Activated naive CD8-positive, alpha-beta T cell treated with anti-CD3 and anti-CD28 coated beads, Interleukin-2, amount 50 U/mL, for 16 hours (primary cell): ENCODE measurements at regions not wholly inside any gene's neighbourhood (a gene's known extent, or its start where the extent isn't known, plus 50 kb on each side); places are given as distances from the start of the nearest gene placed in this dataset.
"Not testable (repeated sequence)": the region's sequence is repeated elsewhere in the genome, so short reads cannot be mapped to it uniquely, and the experiment has no call there.

ENCODE experiments used
- DNase-seq: peaks from one replicate; pipeline ENCODE4 v3.0.0-alpha.2; 2020; ENCODE audit warnings: low read depth, low spot score

GRCh38 chr4:18777190-18777930 lies 755.8 kb upstream of the LCORL start:
- DNase-seq = no peak

DNA sequence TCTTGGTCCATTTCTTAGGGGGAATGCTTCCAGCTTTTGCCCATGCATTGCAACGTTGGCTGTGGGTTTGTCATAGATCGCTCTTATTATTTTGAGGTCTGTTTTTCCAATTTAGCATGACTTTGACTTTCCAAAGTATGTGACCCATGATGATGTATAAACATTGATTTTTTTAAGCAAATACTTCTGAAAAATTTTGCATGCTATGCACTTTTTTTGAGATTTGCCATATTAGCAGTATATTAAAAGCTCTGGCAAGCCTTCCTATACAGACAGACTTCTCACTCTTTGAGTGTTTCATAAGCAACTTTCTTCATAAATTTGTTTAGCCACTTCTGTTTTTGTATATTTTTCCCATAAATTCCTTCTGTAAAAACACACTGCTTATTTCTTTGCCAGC lies 746.4 kb upstream of the LCORL start:
- DNase-seq = no peak

- no peak for DNase-seq
Measured at GRCh38 chr4:18756671-18757070, 735.1 kb upstream of the LCORL start.

GRCh38 chr4:18754180-18754579 lies 732.6 kb upstream of the LCORL start:
- no peak for DNase-seq

GRCh38 chr4:18751083-18751482 lies 729.5 kb upstream of the LCORL start:
- no peak for DNase-seq

- DNase-seq = no peak
Measured at GRCh38 chr4:18749391-18749790, 727.8 kb upstream of the LCORL start.

DNA sequence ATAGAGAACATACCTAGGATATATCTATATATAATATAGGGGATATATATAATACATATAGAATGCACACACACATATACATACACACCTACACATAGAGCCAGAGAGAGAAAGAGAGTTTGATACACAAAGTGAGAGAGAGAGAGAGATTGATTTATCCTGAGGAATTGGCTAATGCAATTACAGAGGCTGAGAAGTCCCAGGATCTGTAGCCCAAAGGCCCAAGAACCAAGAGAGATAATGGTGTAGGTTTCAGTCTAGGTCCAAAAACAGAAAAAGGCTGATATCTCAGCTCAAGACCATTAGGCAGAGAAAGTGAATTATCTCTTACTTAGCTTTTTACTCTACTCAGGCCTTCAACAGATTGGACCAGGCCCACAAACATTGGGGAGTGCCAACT lies 715.0 kb upstream of the LCORL start:
- DNase-seq = no peak

- DNase-seq = no peak
Measured at GRCh38 chr4:18735740-18736268, 714.2 kb upstream of the LCORL start.

DNA sequence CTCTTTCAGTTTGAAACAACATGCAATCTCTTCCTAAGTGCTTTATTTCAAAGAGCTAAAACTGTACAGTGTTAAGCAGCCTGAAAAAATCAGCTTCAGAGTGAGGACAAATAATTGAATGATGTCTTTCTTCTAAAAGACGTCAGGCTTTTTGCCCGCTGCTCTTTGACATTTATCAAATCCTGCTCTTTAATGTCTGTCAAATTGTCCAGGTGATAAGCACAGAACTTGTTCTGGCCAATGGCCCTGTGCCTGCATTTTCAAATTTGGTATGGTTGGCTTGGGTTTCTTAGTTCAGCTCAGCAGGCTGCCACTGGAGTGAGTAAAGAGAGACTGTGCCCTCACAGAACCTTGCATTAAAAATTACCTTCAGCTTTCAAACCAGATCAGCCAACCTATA lies 712.9 kb upstream of the LCORL start:
- DNase-seq = no peak

- no peak for DNase-seq
Measured at GRCh38 chr4:18733961-18734360, 712.4 kb upstream of the LCORL start.

GRCh38 chr4:18722748-18723191 lies 701.2 kb upstream of the LCORL start:
- no peak for DNase-seq

DNA sequence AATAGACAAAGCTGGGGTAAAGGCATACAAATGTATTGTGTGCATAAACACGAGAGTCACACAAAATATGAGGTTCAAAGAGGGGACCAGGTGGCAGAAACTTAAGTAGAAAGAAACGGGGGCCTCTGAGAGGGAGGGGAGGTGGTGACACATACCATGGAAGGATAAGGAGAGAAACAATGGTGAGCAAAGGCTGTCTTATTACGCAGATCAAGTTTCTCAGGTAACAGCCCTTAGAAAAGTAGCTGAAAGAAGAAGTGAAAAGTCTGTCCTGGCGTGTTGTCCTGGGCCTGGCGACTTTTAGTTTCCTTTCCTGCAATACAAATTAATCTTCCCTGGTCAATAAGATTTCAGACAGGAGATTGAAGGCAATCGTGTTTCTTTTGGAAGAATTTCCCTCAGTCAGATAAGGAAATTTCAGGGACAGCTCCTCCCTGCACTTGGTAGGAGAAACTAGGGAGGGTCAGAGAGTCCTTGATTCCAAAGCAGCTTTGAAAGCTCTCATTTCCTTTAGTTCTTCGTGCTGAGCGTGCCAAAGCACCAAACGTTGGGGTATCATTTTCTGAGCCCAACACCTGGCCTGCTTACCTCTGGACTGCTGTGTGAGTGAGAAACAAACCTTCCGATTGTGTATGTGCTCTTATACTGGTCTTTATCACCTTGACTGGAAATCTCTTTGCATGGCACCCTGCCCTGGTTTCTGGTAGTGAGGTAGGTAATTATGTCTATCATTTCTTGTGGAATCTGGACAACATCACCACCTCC lies 676.7 kb upstream of the LCORL start:
- no peak for DNase-seq

- DNase-seq = no peak
Measured at GRCh38 chr4:18695733-18696527, 674.4 kb upstream of the LCORL start.

GRCh38 chr4:18691431-18692200 lies 670.1 kb upstream of the LCORL start:
- no peak for DNase-seq

- DNase-seq = no peak
Measured at GRCh38 chr4:18690291-18690955, 668.9 kb upstream of the LCORL start.

- peak; percentile 5 for DNase-seq
Measured at GRCh38 chr4:18689308-18690115, 668.0 kb upstream of the LCORL start.

- DNase-seq = not testable (repeated sequence)
Measured at GRCh38 chr4:18688351-18688750, 666.8 kb upstream of the LCORL start.

DNA sequence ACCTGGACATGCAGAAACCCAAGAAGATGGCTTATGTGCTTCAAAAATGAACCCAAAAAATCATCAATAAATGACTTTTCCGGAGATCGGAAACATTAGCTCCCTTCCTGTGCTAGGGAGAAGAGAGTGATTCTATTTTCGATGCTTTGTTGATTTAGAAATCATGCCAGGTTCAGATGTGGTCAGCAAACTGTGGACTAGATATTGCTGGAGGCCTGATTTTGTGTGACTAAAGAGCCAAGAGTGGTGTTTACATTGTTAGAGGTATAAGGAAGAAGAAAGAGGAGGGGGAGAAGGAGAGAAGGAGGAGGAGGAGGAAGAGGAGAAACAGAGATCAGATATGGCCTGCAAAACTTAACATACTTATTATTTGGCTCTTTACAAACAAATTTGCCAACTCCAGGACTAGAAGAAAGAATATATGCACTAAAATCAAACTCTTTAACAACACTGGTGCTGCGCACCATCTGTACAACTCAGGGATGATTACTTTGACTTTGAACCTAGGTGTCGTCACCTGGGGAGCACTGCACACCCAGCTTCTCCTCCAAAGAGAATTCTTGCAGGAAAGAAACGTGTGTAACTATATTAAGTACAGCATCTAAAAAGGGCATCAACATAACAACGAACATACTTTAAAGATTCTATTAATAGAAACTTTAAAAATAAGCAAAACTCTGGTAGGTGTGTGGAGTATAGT lies 664.9 kb upstream of the LCORL start:
- no peak for DNase-seq

- no peak for DNase-seq
Measured at GRCh38 chr4:18684932-18685331, 663.4 kb upstream of the LCORL start.
